ENCODE measurements at regions not wholly inside any gene's neighbourhood (a gene's known extent, or its start where the extent isn't known, plus 50 kb on each side); places are given as distances from the start of the nearest gene placed in this dataset.

GRCh38 chr5:135219868-135220267 is 179.2 kb downstream of the MACROH2A1 start:
- intact Hi-C loops (cut with DNase I; ENCODE audit: low total_unique reads), result no loop called here
- H3K27ac ChIP-seq, result no peak overlapping the region
- TF ChIP-seq CTCF (IDR thresholded peaks at IDR 0.05) (no peak), POLR2A (IDR thresholded peaks at IDR 0.05) (no peak)
- WGBS, 2 donors, result 89 to 95% methylated on average over 3 of the region's 3 CpGs
- no peaks in the 10 kb centered on the region for H3K9me3 ChIP-seq
- no peak for DNase-seq
- H3K27me3 ChIP-seq, result no peaks in the 10 kb centered on the region
- H3K4me3 ChIP-seq, result no peak overlapping the region
- no peaks in the 10 kb centered on the region for H3K4me1 ChIP-seq
- H3K36me3 ChIP-seq (ENCODE audit: low read depth, missing control alignments), result no peaks in the 10 kb centered on the region

GRCh38 chr5:135218790-135219568 is 180.1 kb downstream of the MACROH2A1 start:
- intact Hi-C loops (cut with DNase I; ENCODE audit: low total_unique reads), result no loop called here
- DNase-seq, result no peak
- H3K4me1 ChIP-seq, result no peaks in the 10 kb centered on the region
- 74 to 80% methylated on average over 13 of the region's 13 CpGs for WGBS, 2 donors
- H3K36me3 ChIP-seq (ENCODE audit: low read depth, missing control alignments), result no peaks in the 10 kb centered on the region
- no peak for TF ChIP-seq CTCF (IDR thresholded peaks at IDR 0.05)
- no peak for TF ChIP-seq POLR2A (IDR thresholded peaks at IDR 0.05)
- no peak overlapping the region for H3K4me3 ChIP-seq
- H3K9me3 ChIP-seq, result no peaks in the 10 kb centered on the region
- H3K27ac ChIP-seq, result no peak overlapping the region
- no peaks in the 10 kb centered on the region for H3K27me3 ChIP-seq

GRCh38 chr5:135218486-135218755 is 180.6 kb downstream of the MACROH2A1 start:
- intact Hi-C loops (cut with DNase I; ENCODE audit: low total_unique reads), result no loop called here
- no peak overlapping the region for H3K4me3 ChIP-seq
- no peaks in the 10 kb centered on the region for H3K4me1 ChIP-seq
- no peaks in the 10 kb centered on the region for H3K27me3 ChIP-seq
- no peaks in the 10 kb centered on the region for H3K36me3 ChIP-seq (ENCODE audit: low read depth, missing control alignments)
- no peak for TF ChIP-seq POLR2A (IDR thresholded peaks at IDR 0.05)
- TF ChIP-seq CTCF (IDR thresholded peaks at IDR 0.05), result no peak
- 92 to 95% methylated on average over 2 to 3 of the region's 3 CpGs for WGBS, 2 donors
- H3K9me3 ChIP-seq, result no peaks in the 10 kb centered on the region
- no peak for DNase-seq
- H3K27ac ChIP-seq, result no peak overlapping the region

GRCh38 chr5:135217669-135218485 is 181.2 kb downstream of the MACROH2A1 start:
- no peak for TF ChIP-seq POLR2A (IDR thresholded peaks at IDR 0.05)
- no peak for TF ChIP-seq CTCF (IDR thresholded peaks at IDR 0.05)
- no peaks in the 10 kb centered on the region for H3K27me3 ChIP-seq
- WGBS, 2 donors, result 90 to 97% methylated on average over 9 to 11 of the region's 11 CpGs
- intact Hi-C loops (cut with DNase I; ENCODE audit: low total_unique reads), result no loop called here
- H3K4me1 ChIP-seq, result no peaks in the 10 kb centered on the region
- no peaks in the 10 kb centered on the region for H3K36me3 ChIP-seq (ENCODE audit: low read depth, missing control alignments)
- H3K4me3 ChIP-seq, result no peak overlapping the region
- no peaks in the 10 kb centered on the region for H3K9me3 ChIP-seq
- DNase-seq, result no peak
- H3K27ac ChIP-seq, result no peak overlapping the region

All from testis (tissue), 2 donors.